ENCODE measurements at regions not wholly inside any gene's neighbourhood (a gene's known extent, or its start where the extent isn't known, plus 50 kb on each side); places are given as distances from the start of the nearest gene placed in this dataset.

DNA sequence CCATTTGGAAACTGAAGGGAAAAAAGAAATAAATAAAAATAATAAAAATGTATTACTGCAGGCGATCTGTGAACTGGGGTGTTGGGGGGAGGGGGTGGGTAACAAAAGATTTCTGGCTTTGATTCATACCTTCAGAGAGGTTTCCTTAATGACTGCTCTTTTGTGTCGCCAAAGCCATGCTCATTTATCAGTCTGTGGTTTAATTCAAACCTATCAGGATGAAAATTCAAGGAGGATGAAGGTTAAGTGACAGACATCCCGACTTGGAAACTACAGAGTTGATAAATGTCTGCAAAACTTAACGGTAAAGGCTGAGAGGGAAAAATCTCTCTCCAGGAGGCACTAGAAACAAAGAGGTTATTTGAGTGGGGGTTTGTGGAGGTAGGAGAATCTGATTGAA, 278.2 kb downstream of the PSAT1 start:
- no peaks in the 10 kb centered on the region for H3K4me1 Mint-ChIP-seq
- H3K36me3 ChIP-seq (ENCODE audit: control insufficient read depth, insufficient read depth, low read length) = no peaks in the 10 kb centered on the region
- H3K4me3 Mint-ChIP-seq = no peak overlapping the region
- no peak overlapping the region for H3K27ac Mint-ChIP-seq
- 60% methylated on average over 4 of the region's 4 CpGs for WGBS (ENCODE audit: insufficient coverage)
- TF ChIP-seq, protein P1, sequence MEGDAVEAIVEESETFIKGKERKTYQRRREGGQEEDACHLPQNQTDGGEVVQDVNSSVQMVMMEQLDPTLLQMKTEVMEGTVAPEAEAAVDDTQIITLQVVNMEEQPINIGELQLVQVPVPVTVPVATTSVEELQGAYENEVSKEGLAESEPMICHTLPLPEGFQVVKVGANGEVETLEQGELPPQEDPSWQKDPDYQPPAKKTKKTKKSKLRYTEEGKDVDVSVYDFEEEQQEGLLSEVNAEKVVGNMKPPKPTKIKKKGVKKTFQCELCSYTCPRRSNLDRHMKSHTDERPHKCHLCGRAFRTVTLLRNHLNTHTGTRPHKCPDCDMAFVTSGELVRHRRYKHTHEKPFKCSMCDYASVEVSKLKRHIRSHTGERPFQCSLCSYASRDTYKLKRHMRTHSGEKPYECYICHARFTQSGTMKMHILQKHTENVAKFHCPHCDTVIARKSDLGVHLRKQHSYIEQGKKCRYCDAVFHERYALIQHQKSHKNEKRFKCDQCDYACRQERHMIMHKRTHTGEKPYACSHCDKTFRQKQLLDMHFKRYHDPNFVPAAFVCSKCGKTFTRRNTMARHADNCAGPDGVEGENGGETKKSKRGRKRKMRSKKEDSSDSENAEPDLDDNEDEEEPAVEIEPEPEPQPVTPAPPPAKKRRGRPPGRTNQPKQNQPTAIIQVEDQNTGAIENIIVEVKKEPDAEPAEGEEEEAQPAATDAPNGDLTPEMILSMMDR (IDR thresholded peaks at IDR 0.05) = no peak
- H3K4me1 ChIP-seq (ENCODE audit: control insufficient read depth, insufficient read depth, low read length) = no peaks in the 10 kb centered on the region
- H3K27ac ChIP-seq (ENCODE audit: low read length) = no peak overlapping the region
- DNase-seq (no peak), ATAC-seq (no peak)
- no peaks in the 10 kb centered on the region for H3K9me3 ChIP-seq (ENCODE audit: control insufficient read depth, insufficient read depth, low read length)
- no peak overlapping the region for H3K4me3 ChIP-seq (ENCODE audit: low read length)
- no peaks in the 10 kb centered on the region for H3K27me3 ChIP-seq (ENCODE audit: control insufficient read depth, insufficient read depth, low read length)
- H3K9me3 Mint-ChIP-seq = no peaks in the 10 kb centered on the region
- H3K36me3 Mint-ChIP-seq = no peaks in the 10 kb centered on the region
- H3K27me3 Mint-ChIP-seq (ENCODE audit: low read depth in 2 of 2) = no peaks in the 10 kb centered on the region
- intact Hi-C loops (cut with micrococcal nuclease) = no loop called here

DNA sequence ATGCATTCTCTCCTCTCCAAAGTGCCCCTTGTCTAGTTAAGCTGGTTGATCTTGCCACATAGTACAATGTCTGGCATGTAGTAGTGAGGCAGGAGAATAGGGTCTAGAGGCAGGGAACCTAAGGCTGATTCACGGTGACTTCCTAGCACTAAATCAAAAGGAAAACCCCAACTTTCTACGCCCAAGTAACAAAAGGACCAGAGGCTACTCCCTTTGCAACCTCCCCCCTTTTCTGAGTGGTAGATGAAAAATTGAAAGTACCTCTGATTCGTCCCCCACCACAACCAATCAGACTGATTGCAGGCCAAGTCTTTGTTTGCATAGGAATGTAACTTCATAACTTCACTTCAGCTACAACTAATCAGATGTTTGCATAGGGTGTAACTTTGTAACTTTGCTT, 278.8 kb downstream of the PSAT1 start:
- no peak overlapping the region for H3K27ac ChIP-seq (ENCODE audit: low read length)
- Mint-ChIP-seq H3K9me3 (peaks cover 0 to 4% of the 10 kb centered on the region in 2 donors), H3K36me3 (no peaks in the 10 kb centered on the region), H3K4me3 (no peak overlapping the region), H3K27ac (no peak overlapping the region), H3K27me3 (ENCODE audit: low read depth in 2 of 2) (peaks cover 0 to 3% of the 10 kb centered on the region in 2 donors), H3K4me1 (no peaks in the 10 kb centered on the region)
- no peaks in the 10 kb centered on the region for H3K4me1 ChIP-seq (ENCODE audit: control insufficient read depth, insufficient read depth, low read length)
- intact Hi-C loops (cut with micrococcal nuclease) = no loop called here
- TF ChIP-seq, protein P1 (IDR thresholded peaks at IDR 0.05) = no peak
- H3K36me3 ChIP-seq (ENCODE audit: control insufficient read depth, insufficient read depth, low read length) = no peaks in the 10 kb centered on the region
- no CpG with 5 or more reads among the region's 3 CpGs for WGBS (ENCODE audit: insufficient coverage)
- ATAC-seq = no peak
- DNase-seq = no peak
- H3K9me3 ChIP-seq (ENCODE audit: control insufficient read depth, insufficient read depth, low read length) = no peaks in the 10 kb centered on the region
- no peak overlapping the region for H3K4me3 ChIP-seq (ENCODE audit: low read length)
- no peaks in the 10 kb centered on the region for H3K27me3 ChIP-seq (ENCODE audit: control insufficient read depth, insufficient read depth, low read length)

DNA sequence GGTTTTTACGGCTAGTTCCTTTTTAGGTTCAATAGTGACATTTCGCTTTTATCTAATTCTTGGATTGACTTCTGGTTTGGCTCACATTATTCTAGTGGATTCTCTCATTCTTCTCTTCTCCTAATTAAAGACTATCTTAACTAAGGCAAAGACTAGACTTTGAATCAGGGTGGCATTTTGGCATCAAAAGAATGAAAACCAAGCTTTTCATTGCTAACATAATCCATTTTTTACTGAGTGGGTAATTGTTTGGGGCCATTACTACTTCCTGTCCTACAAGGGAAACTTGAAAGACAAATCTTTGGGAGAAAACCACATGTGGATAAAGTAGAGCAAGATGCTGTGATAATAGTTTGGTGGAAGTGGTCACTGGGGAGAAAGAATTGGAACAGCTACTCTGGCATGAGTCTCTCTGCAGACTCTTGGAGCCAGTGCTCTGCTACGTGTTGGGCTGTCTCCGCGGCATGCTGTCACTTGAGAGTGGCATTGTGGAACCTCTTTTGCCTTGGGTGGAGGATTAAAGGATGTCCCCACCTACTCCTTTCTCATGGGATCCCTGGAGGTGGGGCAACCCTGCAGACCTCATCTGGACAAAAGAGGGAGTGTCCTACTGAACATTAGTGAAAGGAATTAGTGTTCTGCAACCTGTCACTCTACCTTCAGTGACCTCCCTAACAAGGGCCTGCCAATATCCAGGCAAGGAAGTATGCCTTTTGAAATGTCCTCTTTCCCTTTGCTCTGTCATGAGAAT, 280.4 kb downstream of the PSAT1 start:
- Histone ChIP-seq H3K36me3 (ENCODE audit: control insufficient read depth, insufficient read depth, low read length) (no peaks in the 10 kb centered on the region), H3K4me1 (ENCODE audit: control insufficient read depth, insufficient read depth, low read length) (no peaks in the 10 kb centered on the region), H3K27me3 (ENCODE audit: control insufficient read depth, insufficient read depth, low read length) (no peaks in the 10 kb centered on the region), H3K9me3 (ENCODE audit: control insufficient read depth, insufficient read depth, low read length) (no peaks in the 10 kb centered on the region), H3K4me3 (ENCODE audit: low read length) (no peak overlapping the region), H3K27ac (ENCODE audit: low read length) (no peak overlapping the region)
- no peak overlapping the region for H3K27ac Mint-ChIP-seq
- H3K9me3 Mint-ChIP-seq = peaks cover 0 to 4% of the 10 kb centered on the region in 2 donors
- DNase-seq (no peak), ATAC-seq (no peak)
- H3K4me3 Mint-ChIP-seq = no peak overlapping the region
- no peaks in the 10 kb centered on the region for H3K4me1 Mint-ChIP-seq
- H3K27me3 Mint-ChIP-seq (ENCODE audit: low read depth in 2 of 2) = peaks cover 0 to 4% of the 10 kb centered on the region in 2 donors
- H3K36me3 Mint-ChIP-seq = no peaks in the 10 kb centered on the region
- intact Hi-C loops (cut with micrococcal nuclease) = no loop called here
- 97% methylated on average over 3 of the region's 5 CpGs for WGBS (ENCODE audit: insufficient coverage)
- TF ChIP-seq, protein P1 (IDR thresholded peaks at IDR 0.05) = no peak

DNA sequence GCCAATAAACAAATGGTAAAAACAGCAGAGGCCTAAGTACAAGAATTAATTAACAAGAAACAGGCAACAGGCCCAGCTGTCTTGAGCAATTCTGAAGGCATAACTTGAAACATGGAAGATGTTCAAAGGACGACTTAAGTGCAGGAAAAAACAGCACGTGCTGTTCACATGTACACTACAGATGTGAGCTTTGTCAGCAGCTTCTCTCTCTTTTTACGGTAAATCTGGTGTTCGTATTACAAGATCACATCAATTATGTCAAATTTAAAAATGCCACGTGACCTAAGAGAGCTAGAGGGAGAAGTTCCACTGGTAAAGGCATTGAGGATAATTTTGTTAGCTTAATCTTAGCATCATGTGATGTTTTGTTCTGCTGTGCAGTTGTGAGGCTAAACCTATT, 281.1 kb downstream of the PSAT1 start:
- Mint-ChIP-seq H3K4me3 (no peak overlapping the region), H3K36me3 (no peaks in the 10 kb centered on the region), H3K27me3 (ENCODE audit: low read depth in 2 of 2) (peaks cover 2 to 4% of the 10 kb centered on the region in 2 donors), H3K27ac (no peak overlapping the region), H3K4me1 (no peaks in the 10 kb centered on the region), H3K9me3 (peaks cover 0 to 4% of the 10 kb centered on the region in 2 donors)
- H3K27ac ChIP-seq (ENCODE audit: low read length) = no peak overlapping the region
- DNase-seq (no peak), ATAC-seq (no peak)
- no peaks in the 10 kb centered on the region for H3K27me3 ChIP-seq (ENCODE audit: control insufficient read depth, insufficient read depth, low read length)
- no peaks in the 10 kb centered on the region for H3K36me3 ChIP-seq (ENCODE audit: control insufficient read depth, insufficient read depth, low read length)
- no peaks in the 10 kb centered on the region for H3K4me1 ChIP-seq (ENCODE audit: control insufficient read depth, insufficient read depth, low read length)
- TF ChIP-seq, protein P1 (IDR thresholded peaks at IDR 0.05) = no peak
- no peaks in the 10 kb centered on the region for H3K9me3 ChIP-seq (ENCODE audit: control insufficient read depth, insufficient read depth, low read length)
- 91% methylated on average over 4 of the region's 5 CpGs for WGBS (ENCODE audit: insufficient coverage)
- intact Hi-C loops (cut with micrococcal nuclease) = no loop called here
- H3K4me3 ChIP-seq (ENCODE audit: low read length) = no peak overlapping the region
